HG02588 (cell line): ENCODE measurements at regions not wholly inside any gene's neighbourhood (a gene's known extent, or its start where the extent isn't known, plus 50 kb on each side); places are given as distances from the start of the nearest gene placed in this dataset.

Experiments used
- ATAC-seq: cut with Tn5 transposase; IDR thresholded peaks from one replicate; pipeline ENCODE4 v1.9.1; 2021; ENCODE audit warnings: mild to moderate bottlenecking, moderate library complexity; ENCODE audit not compliant: unreplicated experiment

DNA sequence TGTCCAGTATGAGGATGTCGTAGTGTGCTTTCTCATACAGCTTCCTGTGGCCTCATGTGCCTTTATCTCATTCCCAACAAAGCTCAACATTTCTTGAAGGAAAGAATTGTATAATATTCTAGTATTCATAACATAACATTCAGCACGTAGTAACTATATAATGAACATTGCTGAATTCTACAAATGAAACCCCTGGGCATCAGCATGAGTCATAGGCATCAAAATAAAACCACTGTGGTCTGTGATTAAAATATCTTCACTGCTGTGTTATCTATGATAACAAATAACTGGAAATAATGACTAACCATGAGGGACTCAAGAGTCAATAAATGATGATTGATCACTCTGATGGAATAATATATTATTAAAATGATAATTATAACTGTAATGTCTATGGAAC, 255.2 kb downstream of the EMP1 start:
- ATAC-seq: no peak

DNA sequence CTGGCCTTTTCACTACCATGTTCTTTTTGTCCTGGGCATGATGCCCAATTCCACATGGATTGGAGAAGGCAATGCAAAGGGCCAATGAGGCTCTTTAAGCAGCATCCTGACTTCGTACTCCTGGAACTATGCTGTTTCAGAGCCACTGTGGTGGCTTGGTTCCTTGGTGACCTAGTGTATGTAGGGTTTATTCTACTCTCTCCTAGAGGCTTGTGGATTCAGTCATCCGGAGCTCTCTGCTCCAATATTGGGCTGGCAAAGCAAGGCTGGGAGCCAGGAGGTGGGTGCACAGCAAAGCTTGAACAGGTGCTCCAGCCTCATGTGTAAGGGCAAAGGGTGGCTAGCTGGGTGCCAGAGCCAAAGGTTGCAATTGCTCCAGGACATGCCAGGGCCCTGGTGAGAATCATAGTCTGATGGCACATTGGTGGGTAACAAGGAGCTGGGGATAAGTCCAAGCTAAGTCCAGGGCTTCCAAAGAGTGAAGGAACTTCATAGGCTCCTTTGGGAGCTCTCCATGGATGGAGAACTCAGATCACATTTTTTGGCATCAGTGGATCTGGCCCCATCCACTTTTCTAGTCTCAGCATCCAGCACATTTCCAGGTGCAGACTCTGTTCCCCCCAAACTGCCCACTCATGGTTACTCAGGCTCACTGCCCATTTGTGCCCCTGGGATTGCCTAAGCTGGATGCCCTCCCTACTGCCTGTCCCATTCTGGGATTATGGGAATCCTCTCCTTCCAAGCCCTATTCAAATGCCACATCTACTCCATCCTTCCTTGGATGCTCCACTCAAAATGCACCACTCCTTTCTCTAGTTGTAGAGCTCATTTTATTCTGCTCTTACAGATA, 253.9 kb downstream of the EMP1 start:
- ATAC-seq: no peak

DNA sequence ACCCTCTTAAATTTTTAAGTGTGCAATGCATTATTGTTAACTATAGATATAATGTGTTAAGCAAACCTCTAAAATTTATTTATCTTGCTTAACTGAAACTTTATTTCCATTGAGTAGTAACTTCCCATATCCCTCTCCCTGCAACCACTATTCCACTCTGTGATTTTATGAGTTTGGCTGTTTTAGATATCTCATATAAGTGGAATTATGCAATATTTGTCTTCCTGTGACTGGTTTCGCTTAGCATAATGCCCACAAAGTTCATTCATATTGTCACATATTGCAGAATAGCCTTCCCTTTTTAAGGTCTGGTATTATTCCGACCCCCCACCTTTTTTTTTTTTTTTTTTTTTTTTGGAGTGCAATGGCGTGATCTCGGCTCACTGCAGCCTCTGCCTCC, 247.6 kb downstream of the EMP1 start:
- ATAC-seq: no peak

DNA sequence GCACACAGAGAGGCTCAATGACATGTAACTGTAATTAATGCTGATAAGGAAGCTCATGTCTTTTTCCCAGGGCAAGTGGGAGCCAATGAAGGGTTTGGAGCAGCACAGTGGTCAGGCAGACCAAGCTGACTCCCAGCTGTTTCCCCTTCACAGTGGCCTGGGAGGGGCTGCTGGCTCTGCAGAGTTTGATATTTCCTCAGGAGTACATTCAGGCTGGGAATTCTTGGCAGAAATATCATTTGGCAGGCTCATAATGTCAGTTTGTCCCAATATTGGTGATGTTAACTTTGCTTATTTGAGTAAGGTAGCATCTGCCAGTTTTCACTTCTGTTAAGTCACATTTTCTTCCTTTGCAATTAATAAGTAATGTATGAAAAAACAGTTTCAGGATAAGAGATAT, 247.0 kb downstream of the EMP1 start:
- no peak for ATAC-seq

DNA sequence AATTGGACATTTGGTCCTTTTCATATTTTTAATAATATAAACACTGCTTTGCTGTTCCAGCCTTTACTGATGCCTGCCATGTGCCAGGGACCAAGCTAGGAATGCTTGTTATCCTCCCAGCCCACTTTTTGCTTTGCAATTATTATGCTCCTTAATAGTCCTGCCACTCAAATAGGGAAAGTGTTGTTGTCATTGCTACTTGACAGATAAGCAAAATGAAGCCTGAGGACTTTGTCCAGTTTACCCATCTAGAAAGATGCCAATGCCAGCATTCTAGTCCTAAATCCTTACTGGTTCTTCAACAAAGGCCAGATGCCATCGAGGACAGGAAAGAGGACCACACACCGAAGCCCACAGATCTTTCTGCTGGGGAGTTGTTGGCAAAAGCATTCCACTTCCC, 246.5 kb downstream of the EMP1 start:
- no peak for ATAC-seq

DNA sequence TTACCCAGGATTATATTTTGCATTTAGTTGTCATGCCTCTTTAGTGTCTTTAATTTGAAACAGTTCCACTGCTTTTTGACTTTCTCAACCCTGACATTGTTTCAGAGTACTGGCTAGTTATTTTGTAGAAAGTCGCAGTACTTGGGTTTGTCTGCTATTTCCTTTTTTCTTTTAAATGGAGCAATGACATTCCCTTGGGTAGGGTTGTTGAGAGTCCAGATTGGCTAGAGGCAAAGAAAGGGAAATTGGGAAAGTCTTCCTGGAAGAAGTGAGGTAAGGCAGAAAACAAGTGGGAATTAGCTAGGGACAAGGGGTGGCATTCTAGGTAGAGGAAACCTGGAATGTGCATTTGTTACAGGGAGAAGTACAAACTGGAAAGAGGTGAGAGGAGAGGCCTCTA, 245.9 kb downstream of the EMP1 start:
- ATAC-seq: no peak

DNA sequence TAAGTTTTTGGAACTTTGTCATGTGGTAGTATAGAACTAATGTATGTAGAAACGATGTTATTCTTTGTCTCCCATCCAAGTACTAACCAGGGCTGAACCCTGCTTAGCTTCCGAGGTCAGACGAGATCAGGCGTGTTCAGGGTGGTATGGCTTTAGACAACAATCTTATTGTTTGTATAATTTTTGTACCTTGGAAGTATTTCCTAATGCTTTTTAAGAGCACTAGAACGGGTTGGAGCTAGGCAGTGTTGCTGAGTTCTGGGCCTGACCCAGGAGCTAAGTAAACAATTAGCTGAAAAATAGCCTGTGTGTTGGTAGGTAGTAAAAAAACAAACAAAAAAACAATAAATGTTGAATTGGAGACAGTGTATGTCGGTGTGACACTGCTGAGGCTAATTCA, 244.3 kb downstream of the EMP1 start:
- ATAC-seq: no peak

DNA sequence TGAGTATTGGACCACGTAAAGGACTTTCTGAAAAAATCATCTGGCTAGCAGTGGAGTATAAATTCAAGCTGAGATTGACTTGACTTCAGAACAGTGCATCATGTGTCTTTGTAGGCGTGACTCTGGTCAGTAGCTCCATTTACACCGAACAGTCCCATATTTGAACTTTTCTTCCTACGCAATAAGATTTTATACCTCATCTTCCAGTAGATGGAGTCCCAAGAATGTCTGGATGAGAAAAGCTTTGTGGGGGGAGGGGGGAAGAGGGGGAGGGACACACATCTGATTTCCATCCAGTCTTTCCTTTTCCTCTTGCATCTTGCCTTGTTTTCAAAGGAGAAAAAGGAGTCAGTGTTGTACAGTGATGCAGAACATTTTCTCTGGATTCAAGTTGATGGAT, 241.0 kb downstream of the EMP1 start:
- no peak for ATAC-seq

DNA sequence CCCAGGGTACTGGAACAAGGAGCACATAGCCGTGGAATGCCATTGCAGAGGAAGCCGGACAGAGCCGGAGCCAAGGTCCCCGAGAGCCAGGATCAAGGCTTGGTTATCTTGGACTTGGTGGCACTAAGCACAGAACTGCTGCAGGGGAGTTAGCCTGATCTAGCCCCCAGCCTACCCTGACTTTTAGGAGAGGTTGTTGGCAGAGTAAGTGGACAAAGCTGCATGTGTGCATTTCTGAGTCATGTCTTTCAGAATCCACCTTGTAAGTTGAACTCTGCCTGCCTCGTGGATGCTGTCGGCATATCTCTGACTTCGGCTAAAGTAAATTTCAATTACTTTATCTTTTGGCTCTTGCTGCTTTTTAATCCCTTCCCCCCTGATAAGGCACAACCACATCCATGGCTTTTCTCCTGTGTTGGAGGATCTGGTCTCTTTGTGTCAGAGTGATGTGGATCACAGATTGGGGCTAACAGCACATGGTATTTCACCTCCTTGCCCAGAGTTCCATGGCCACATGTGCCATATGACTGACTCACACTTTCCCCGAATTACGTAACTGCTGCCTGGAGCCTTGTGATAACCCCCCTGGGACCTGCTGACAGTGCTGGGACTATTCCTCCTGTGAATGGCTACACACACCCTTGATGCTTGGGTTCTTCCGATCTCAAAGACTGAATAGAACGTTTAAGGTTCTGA, 240.3 kb downstream of the EMP1 start:
- no peak for ATAC-seq

DNA sequence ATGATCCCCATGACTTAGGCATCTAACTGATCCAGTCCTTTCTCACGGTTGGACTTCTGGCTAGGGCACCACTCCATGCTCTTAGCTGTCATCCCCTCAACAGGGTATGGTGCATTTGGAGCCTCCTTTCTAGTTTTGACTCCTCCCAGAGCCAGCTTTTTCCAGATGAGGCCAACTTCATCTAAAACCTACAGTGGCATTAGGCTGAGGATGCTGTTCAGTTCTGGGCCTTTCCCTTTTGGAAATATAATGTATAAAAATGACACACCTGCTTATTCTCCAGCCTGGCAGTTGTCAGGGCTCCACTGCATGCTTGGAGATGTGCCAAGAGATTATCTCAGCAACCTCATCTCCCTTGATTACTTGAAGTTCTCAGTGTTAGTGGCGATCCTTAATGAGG, 239.7 kb downstream of the EMP1 start:
- ATAC-seq: no peak

DNA sequence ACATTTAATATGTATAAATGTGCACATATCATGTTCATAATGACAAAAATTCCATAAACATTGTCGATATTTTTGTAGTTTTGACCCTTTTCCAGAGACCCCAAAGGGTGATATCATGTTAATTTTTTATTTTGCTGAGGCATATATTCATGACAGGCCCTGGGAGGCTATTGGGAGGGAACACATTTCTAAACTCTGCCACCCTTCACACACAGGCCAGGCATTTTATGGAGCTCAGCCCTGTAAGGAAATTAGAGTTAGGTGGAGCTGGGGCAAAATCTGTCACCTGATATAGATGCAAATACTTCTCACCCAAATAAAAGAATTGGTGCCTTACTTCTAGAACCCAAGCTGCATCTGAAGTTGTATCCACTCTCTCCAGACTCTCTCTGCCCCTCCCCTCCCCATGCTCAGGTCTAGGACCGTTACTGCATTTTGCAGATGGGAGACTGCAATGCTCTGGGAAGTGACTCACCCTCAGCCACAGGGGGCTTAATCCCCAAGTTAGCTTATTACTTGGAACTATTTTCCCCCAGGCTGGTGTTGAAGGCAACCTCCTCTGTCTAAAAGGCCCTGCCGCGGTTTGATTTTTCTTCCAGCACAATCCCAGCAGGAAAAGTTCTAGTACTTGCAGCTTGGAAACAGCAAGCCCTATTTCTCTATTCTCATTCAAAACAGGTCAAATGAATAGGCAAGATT, 238.9 kb downstream of the EMP1 start:
- no peak for ATAC-seq

DNA sequence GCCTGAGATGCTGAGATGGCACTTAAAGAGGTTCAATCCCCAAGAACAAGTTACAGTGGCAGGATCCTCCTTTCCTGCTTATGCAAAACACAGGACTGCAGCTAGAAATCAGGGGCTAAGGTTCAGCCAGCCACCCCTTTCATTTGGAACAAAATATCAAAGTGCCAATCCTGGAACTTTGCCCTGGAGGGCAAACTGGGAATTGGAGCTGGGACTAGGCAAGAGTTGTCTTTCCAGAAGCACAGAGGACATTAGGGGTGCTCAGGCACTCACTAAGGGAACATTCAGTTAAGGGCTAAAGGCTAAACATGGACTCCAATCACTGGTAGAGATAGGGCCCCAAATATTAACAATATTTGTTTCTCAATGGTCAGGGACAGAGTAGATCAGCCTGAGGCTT, 237.2 kb downstream of the EMP1 start:
- ATAC-seq: no peak

DNA sequence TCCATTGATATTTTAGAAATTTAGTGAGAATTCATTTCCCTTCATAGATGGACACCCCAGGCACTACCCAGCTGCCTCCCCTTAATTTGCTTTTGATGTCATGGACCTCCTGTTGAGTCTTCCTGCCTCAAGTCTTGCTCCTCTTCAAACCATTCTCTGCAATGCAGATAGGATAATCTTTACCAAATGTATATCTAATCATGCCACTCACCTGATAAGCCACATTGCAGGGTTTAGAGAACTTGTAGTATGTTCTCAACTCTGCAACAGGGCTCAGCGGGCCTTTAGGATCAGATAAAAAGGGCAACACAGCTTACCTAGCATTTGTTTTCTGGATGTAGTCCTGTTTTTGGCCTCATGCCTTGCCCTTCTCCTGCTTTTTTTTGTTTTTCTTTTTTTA, 234.5 kb downstream of the EMP1 start:
- no peak for ATAC-seq

DNA sequence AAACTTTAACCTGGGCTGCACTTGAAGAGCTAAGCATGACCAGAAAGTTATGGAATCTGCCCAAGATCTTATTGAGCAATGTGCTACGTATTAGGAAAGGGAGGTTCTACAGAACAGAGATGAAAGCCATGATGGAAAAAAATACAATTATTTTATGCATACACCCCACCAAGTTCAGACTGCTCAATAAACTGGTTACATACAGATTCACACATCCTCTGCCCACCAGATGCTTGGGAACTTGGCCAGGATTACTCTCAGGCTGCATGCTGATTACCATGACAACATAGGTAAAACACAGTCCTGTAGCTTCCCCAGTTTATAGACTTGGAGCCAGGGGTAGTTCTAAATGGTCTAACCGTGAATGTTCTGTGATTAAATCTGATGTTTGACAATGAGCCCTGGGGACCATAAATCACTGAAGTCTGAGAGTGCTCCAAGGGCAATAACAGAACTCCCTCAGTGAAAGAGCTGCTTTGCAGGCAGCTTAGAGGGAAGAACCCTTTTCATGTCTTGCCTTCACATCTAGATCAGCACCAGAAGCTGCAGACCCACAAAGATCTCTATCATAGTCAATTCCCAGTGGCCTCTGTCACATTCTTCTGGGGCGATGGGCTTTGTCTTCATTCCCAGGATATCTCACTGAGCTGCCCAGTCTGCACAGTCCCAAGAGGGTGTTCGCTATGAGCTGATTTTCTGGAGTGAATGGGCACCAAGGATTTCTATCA, 232.2 kb downstream of the EMP1 start:
- no peak for ATAC-seq

DNA sequence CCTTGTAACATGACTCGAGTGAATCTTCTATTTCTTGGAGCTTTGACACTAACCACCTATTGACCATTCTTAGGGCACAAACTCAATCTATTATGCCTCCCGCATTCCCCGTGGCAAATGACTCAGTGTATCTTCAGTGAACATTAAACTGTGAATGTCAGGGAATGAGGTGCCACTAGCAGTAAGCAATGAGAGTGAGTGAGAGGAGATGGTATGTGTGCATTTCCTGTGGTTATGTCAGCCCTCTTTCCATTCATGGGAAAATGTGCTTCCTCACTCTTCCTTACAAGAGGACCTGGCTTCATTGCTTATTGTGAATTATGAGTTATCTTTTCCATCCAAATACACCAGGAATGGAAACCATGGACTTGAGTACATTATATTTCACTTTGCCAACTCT, 229.2 kb downstream of the EMP1 start:
- ATAC-seq: no peak

DNA sequence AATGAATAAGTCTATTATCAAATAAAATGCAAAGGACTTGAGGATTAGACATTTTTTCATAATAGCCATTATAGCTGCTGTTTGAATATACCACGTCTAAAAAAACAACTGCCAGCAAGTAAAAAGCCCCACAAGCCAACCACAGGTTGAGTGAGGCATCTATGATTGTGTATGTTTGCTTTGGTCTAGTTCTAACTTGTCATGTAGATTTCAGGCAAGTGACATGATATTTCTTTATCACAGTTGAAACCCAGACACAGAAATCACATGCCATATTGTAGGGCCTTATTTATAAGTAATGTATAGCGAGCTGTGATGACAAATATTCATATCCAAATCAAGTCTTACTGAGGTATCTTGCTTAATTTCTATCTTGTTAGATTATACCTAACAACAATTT, 225.8 kb downstream of the EMP1 start:
- no peak for ATAC-seq

DNA sequence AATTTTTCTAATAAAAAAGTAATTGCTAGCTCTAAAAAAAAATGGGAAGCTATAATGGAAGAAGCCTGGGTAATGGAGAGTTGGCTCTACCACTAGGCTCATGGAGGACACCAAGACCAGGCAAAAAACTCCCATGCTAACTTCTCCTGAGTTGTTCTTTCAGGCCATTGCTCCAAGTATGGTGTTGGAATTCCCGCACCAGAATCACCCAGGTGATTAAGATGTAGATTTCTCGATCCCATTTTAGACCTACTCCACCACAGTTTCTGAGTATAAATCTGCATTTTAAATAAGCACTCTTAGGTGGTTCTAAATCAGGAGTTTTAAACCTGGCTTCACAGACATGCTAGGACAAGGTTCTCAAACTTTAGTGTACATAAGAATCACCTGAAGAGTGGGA, 221.0 kb downstream of the EMP1 start:
- ATAC-seq: no peak

DNA sequence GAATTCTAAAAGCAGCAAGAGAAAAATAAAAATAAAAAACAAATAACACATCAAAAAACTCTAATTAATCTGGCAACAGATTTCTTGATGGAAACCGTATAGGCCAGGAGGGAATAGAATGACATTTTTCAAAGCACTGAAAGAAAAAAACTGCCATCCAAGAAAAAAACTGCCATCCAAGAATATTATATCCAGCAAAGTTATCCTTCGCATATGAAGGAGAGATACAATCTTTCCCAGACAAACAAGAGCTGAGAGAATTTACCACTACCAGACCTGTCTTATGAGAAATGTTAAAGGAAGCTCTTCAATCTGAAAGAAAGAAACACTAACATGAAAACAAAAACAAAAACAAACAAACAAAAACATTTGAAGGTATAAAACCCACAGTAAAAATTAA, 214.8 kb downstream of the EMP1 start:
- ATAC-seq: no peak

DNA sequence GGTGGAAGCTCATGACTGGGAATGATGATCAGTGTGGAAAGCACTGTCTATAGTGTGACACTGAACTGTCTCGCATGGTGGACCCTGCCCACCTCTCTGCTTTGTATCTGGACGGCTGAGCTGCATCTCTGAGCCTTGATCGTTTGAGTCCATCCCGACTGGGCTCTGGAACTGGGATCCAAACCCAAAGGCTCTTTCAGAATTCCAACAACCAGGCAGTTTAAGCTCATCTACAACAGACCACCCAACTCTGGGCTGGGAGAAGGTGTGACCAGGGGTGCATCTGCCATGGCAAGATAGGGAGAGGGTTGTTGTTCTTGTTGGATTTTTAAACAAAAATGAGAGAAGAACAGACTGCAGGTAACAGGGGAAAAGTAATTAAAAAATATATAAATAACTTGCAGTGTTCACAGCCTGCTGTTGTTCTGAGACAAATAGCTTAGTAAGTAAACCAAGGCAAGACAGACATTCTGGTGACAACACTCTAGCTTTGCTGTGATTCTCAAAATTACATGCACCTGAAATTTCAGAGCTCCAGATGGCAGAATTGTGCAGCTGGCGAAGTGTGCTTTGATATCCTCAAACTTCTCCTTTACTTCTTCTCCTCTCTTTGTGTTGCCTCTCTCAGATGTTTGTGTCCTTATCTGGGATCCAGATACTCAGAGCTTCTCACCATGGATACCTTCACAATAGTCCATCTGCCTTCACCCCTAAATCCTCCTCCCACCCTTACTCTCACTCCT, 209.6 kb downstream of the EMP1 start:
- no peak for ATAC-seq

DNA sequence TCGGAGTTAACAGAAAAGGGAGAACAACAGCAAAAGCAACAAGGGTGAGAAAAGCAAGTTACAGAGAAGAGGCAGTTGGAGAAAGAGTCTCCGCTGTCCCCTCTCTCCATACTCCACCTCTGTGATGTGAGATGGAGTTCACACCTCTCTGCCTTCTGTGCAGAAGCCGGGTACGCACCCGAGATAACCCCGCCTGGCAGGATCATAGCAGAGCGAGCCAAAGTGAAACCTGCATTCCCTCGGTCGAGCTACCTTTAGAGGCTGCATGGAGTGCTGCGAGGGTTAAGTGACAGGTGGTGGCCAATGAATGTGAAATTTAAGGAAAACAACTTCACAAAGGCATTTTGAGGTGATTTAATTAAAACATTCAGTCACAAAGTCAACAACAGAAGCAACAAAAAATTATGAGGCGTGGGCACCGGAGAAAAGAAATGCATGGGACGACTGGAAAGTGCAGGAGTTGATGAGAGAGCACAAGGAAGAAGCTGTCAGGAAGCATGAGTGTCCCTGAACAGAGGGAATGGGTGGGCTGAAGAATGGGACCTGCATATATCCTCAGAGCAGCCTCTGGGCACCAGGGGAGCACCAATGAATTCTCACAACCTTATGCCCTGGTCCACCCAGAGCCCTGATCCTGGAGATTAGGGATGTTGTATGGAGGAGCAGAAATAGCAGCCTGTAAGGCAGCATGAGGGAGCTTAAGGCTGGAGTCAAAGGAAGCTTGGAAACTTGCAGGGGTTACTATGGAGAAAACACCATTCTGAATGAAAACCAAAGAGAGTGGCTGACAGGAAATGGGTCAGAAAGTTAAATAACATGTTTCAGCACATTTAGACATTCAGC, 208.3 kb downstream of the EMP1 start:
- ATAC-seq: no peak
